GM06990 (cell line): ENCODE measurements at regions not wholly inside any gene's neighbourhood (a gene's known extent, or its start where the extent isn't known, plus 50 kb on each side); places are given as distances from the start of the nearest gene placed in this dataset.

Experiments used
- DNase-seq: peaks from one replicate; pipeline ENCODE4 v3.0.0-alpha.2; 2011; ENCODE audit not compliant: insufficient read length; ENCODE audit errors: extremely low read depth
- H3K27me3 ChIP-seq: replicated peaks from 2 replicates; pipeline ENCODE4 v1.6.0; 2011; ENCODE audit warnings: low read length; ENCODE audit not compliant: control insufficient read depth, insufficient read depth
- H3K36me3 ChIP-seq: 2 replicates; pipeline ENCODE4 v1.5.1; 2011; ENCODE audit warnings: low read length; ENCODE audit not compliant: control insufficient read depth, insufficient read depth
- H3K4me3 ChIP-seq: replicated peaks from 2 replicates; pipeline ENCODE4 v1.5.1; 2011; ENCODE audit warnings: low read depth, mild to moderate bottlenecking, control low read depth, low read length
- CTCF ChIP-seq: IDR thresholded peaks from 2 replicates; pipeline ENCODE4 v1.5.1; 2011; ENCODE audit warnings: low read length, control low read depth, mild to moderate bottlenecking, inconsistent platforms; ENCODE audit not compliant: insufficient read depth, poor library complexity, severe bottlenecking

GRCh38 chr10:78843495-78843894 lies 225.3 kb upstream of the ZMIZ1 start:
- Histone ChIP-seq H3K4me3 (no peak overlapping the region), H3K27me3 (peaks cover 2% of the 10 kb centered on the region; the same call in 1 of the 2 replicates), H3K36me3 (no peaks in the 10 kb centered on the region)
- DNase-seq, result no peak
- no peak for TF ChIP-seq CTCF

GRCh38 chr10:78844960-78845607 lies 223.7 kb upstream of the ZMIZ1 start:
- no peak overlapping the region for H3K4me3 ChIP-seq
- DNase-seq, result no peak
- H3K27me3 ChIP-seq, result peaks cover 2% of the 10 kb centered on the region; the same call in 1 of the 2 replicates
- no peaks in the 10 kb centered on the region for H3K36me3 ChIP-seq
- no peak for TF ChIP-seq CTCF

GRCh38 chr10:78846071-78846470 lies 222.7 kb upstream of the ZMIZ1 start:
- H3K27me3 ChIP-seq, result peaks cover 2% of the 10 kb centered on the region; the same call in 1 of the 2 replicates
- no peak overlapping the region for H3K4me3 ChIP-seq
- no peaks in the 10 kb centered on the region for H3K36me3 ChIP-seq
- no peak for TF ChIP-seq CTCF
- DNase-seq, result no peak

- TF ChIP-seq CTCF, result no peak
- Histone ChIP-seq H3K36me3 (no peaks in the 10 kb centered on the region), H3K4me3 (no peak overlapping the region), H3K27me3 (peaks cover 2% of the 10 kb centered on the region)
- no peak for DNase-seq
Measured at GRCh38 chr10:78846760-78847159, 222.0 kb upstream of the ZMIZ1 start.

- TF ChIP-seq CTCF, result no peak
- Histone ChIP-seq H3K27me3 (peaks cover 2% of the 10 kb centered on the region), H3K4me3 (no peak overlapping the region), H3K36me3 (no peaks in the 10 kb centered on the region)
- no peak for DNase-seq
Measured at GRCh38 chr10:78847485-78847884, 221.3 kb upstream of the ZMIZ1 start.

- no peak overlapping the region for H3K4me3 ChIP-seq
- H3K36me3 ChIP-seq, result no peaks in the 10 kb centered on the region
- DNase-seq, result no peak
- peaks cover 2% of the 10 kb centered on the region for H3K27me3 ChIP-seq
- TF ChIP-seq CTCF, result no peak
Measured at GRCh38 chr10:78849115-78849514, 219.7 kb upstream of the ZMIZ1 start.
